NCI-H128 (cell line): ENCODE measurements at regions not wholly inside any gene's neighbourhood (a gene's known extent, or its start where the extent isn't known, plus 50 kb on each side); places are given as distances from the start of the nearest gene placed in this dataset.
"Not testable (repeated sequence)": the region's sequence is repeated elsewhere in the genome, so short reads cannot be mapped to it uniquely, and the experiment has no call there.

ENCODE experiments used
- DNase-seq: peaks from one replicate; lab custom pipeline; 2025; ENCODE audit not compliant: unreplicated experiment; lab: John Stamatoyannopoulos, UW

GRCh38 chr4:4116901-4117300 lies 109.8 kb downstream of the OTOP1 start:
- DNase-seq, result not testable (repeated sequence)

- not testable (repeated sequence) for DNase-seq
These were observed 92.4 kb downstream of the OTOP1 start for GRCh38 chr4:4134368-4134767.

GRCh38 chr4:4136621-4137020 lies 90.1 kb downstream of the OTOP1 start:
- not testable (repeated sequence) for DNase-seq
